CD8-positive, alpha-beta memory T cell (primary cell): ENCODE measurements at regions not wholly inside any gene's neighbourhood (a gene's known extent, or its start where the extent isn't known, plus 50 kb on each side); places are given as distances from the start of the nearest gene placed in this dataset.

Experiments
- CTCF ChIA-PET: fragments of 350-600 bp; sonication (Branson Sonifier 250); formaldehyde crosslinking; loops from one replicate; lab custom pipeline; 2021; ENCODE audit warnings: antibody characterized with exemption; lab: Charles Lee
- POLR2A ChIA-PET: fragments of 350-600 bp; sonication (Branson Sonifier 250); formaldehyde crosslinking; loops from one replicate; lab custom pipeline; 2021; ENCODE audit warnings: antibody characterized with exemption; lab: Charles Lee
- DNase-seq, 5 donors: peaks; one replicate each; pipeline versions ENCODE4 v3.0.0 to v3.0.0-alpha.2; 2020 to 2022; ENCODE audit warnings: mixed read lengths in 1 of 5
- H3K27ac ChIP-seq: one replicate; pipeline ENCODE4 v1.7.0; 2013; ENCODE audit warnings: low read depth, mild to moderate bottlenecking, low read length, moderate library complexity
- H3K27me3 ChIP-seq: 2 replicates; pipeline ENCODE4 v1.7.0; 2013; ENCODE audit warnings: low read length, mild to moderate bottlenecking; ENCODE audit not compliant: insufficient read depth, poor library complexity, severe bottlenecking
- H3K36me3 ChIP-seq: 2 replicates; pipeline ENCODE4 v1.7.0; 2013; ENCODE audit warnings: mild to moderate bottlenecking, low read length, moderate library complexity; ENCODE audit not compliant: insufficient read depth
- H3K4me1 ChIP-seq: 2 replicates; pipeline ENCODE4 v1.7.0; 2013; ENCODE audit warnings: mild to moderate bottlenecking, low read length, moderate library complexity; ENCODE audit not compliant: insufficient read depth
- H3K4me3 ChIP-seq: 2 replicates; pipeline ENCODE4 v1.7.0; 2013; ENCODE audit warnings: mild to moderate bottlenecking, low read length
- H3K9me3 ChIP-seq: 2 replicates; pipeline ENCODE4 v1.7.0; 2013; ENCODE audit warnings: mild to moderate bottlenecking, low read length
- H3K27ac Mint-ChIP-seq, 8 donors: one replicate each; pipeline ENCODE4 v1.8.0; 2020 to 2021; ENCODE audit warnings: mixed read lengths in 8 of 8, mild to moderate bottlenecking in 6 of 8, inconsistent platforms in 3 of 8, moderate library complexity in 3 of 8
- H3K27me3 Mint-ChIP-seq, 2 donors: one replicate each; pipeline ENCODE4 v1.8.0; 2020 to 2021; ENCODE audit warnings: mixed read lengths in 2 of 2, mild to moderate bottlenecking in 1 of 2, moderate library complexity in 1 of 2
- H3K36me3 Mint-ChIP-seq, 3 donors: one replicate each; pipeline ENCODE4 v1.8.0; 2020 to 2021; ENCODE audit warnings: mixed read lengths in 3 of 3, inconsistent platforms in 1 of 3, mild to moderate bottlenecking in 1 of 3
- H3K4me1 Mint-ChIP-seq, 3 donors: one replicate each; pipeline ENCODE4 v1.8.0; 2020 to 2021; ENCODE audit warnings: mixed read lengths in 3 of 3, inconsistent platforms in 1 of 3, mild to moderate bottlenecking in 1 of 3
- H3K4me3 Mint-ChIP-seq, 7 donors: one replicate each; pipeline ENCODE4 v1.8.0; 2020 to 2021; ENCODE audit warnings: mixed read lengths in 7 of 7, mild to moderate bottlenecking in 6 of 7, moderate library complexity in 4 of 7, inconsistent platforms in 2 of 7
- H3K9me3 Mint-ChIP-seq, 5 donors: one replicate each; pipeline ENCODE4 v1.8.0; 2020 to 2022; ENCODE audit warnings: mixed read lengths in 5 of 5, mild to moderate bottlenecking in 3 of 5, moderate library complexity in 2 of 5, inconsistent platforms in 1 of 5

GRCh38 chr2:41989501-41990180 lies 58.2 kb upstream of the PKDCC start:
- H3K9me3 ChIP-seq = no peaks in the 10 kb centered on the region
- H3K4me1 Mint-ChIP-seq = no peaks in the 10 kb centered on the region
- peaks cover 6 to 38% of the 10 kb centered on the region in 2 donors for H3K27me3 Mint-ChIP-seq
- no peaks in the 10 kb centered on the region for H3K36me3 Mint-ChIP-seq
- H3K27me3 ChIP-seq = no peaks in the 10 kb centered on the region
- no peak for DNase-seq
- H3K4me1 ChIP-seq = no peaks in the 10 kb centered on the region
- peak overlapping the region in 3 of 8 donors; percentile 6 to 88 (median 59) for H3K27ac Mint-ChIP-seq
- peaks cover 0 to 2% (median 0%) of the 10 kb centered on the region in 5 donors for H3K9me3 Mint-ChIP-seq
- CTCF ChIA-PET = no interaction called here
- H3K4me3 Mint-ChIP-seq = no peak overlapping the region
- no peak overlapping the region for H3K4me3 ChIP-seq
- H3K36me3 ChIP-seq = no peaks in the 10 kb centered on the region
- no peak overlapping the region for H3K27ac ChIP-seq
- POLR2A ChIA-PET = no interaction called here

- POLR2A ChIA-PET = no interaction called here
- H3K9me3 Mint-ChIP-seq = peaks cover 0 to 2% (median 0%) of the 10 kb centered on the region in 5 donors
- no peak overlapping the region for H3K27ac ChIP-seq
Observed at GRCh38 chr2:41990245-41990644, 57.6 kb upstream of the PKDCC start.

GRCh38 chr2:41990688-41991087 lies 57.1 kb upstream of the PKDCC start:
- H3K27ac ChIP-seq = no peak overlapping the region
- DNase-seq = no peak
- peaks cover 0 to 2% (median 0%) of the 10 kb centered on the region in 5 donors for H3K9me3 Mint-ChIP-seq
- CTCF ChIA-PET = no interaction called here
- H3K27me3 ChIP-seq = no peaks in the 10 kb centered on the region
- H3K4me1 ChIP-seq = no peaks in the 10 kb centered on the region
- H3K9me3 ChIP-seq = no peaks in the 10 kb centered on the region
- H3K36me3 Mint-ChIP-seq = no peaks in the 10 kb centered on the region
- H3K4me3 ChIP-seq = no peak overlapping the region
- H3K36me3 ChIP-seq = no peaks in the 10 kb centered on the region
- H3K27me3 Mint-ChIP-seq = peaks cover 6 to 38% of the 10 kb centered on the region in 2 donors
- POLR2A ChIA-PET = no interaction called here
- H3K4me1 Mint-ChIP-seq = no peaks in the 10 kb centered on the region
- H3K27ac Mint-ChIP-seq = peak overlapping the region in 1 of 8 donors; percentile 48
- no peak overlapping the region for H3K4me3 Mint-ChIP-seq

More at GRCh38 chr2:41990245-41990644, 57.6 kb upstream of the PKDCC start:
- Histone ChIP-seq H3K9me3 (no peaks in the 10 kb centered on the region), H3K4me3 (no peak overlapping the region), H3K27me3 (no peaks in the 10 kb centered on the region), H3K36me3 (no peaks in the 10 kb centered on the region), H3K4me1 (no peaks in the 10 kb centered on the region)
- Mint-ChIP-seq H3K36me3 (no peaks in the 10 kb centered on the region), H3K27ac (no peak overlapping the region), H3K4me3 (no peak overlapping the region), H3K27me3 (peaks cover 6 to 38% of the 10 kb centered on the region in 2 donors), H3K4me1 (no peaks in the 10 kb centered on the region)
- no peak for DNase-seq
- CTCF ChIA-PET = no interaction called here

- no peak overlapping the region for H3K27ac Mint-ChIP-seq
- no peaks in the 10 kb centered on the region for H3K4me1 Mint-ChIP-seq
- Histone ChIP-seq H3K4me3 (no peak overlapping the region), H3K9me3 (no peaks in the 10 kb centered on the region), H3K27ac (no peak overlapping the region), H3K4me1 (no peaks in the 10 kb centered on the region), H3K36me3 (no peaks in the 10 kb centered on the region), H3K27me3 (no peaks in the 10 kb centered on the region)
- ChIA-PET CTCF (no interaction called here), POLR2A (no interaction called here)
- no peaks in the 10 kb centered on the region for H3K36me3 Mint-ChIP-seq
- no peak for DNase-seq
- H3K4me3 Mint-ChIP-seq = no peak overlapping the region
- peaks cover 0 to 2% (median 0%) of the 10 kb centered on the region in 5 donors for H3K9me3 Mint-ChIP-seq
- H3K27me3 Mint-ChIP-seq = peaks cover 11 to 34% of the 10 kb centered on the region in 2 donors
Observed at GRCh38 chr2:41992056-41992642, 55.7 kb upstream of the PKDCC start.

- Mint-ChIP-seq H3K4me3 (no peak overlapping the region), H3K27ac (no peak overlapping the region), H3K27me3 (peaks cover 11 to 35% of the 10 kb centered on the region in 2 donors), H3K4me1 (no peaks in the 10 kb centered on the region), H3K36me3 (no peaks in the 10 kb centered on the region), H3K9me3 (peaks cover 0 to 2% (median 0%) of the 10 kb centered on the region in 5 donors)
- Histone ChIP-seq H3K27me3 (no peaks in the 10 kb centered on the region), H3K9me3 (no peaks in the 10 kb centered on the region), H3K4me1 (no peaks in the 10 kb centered on the region), H3K36me3 (no peaks in the 10 kb centered on the region), H3K4me3 (no peak overlapping the region), H3K27ac (no peak overlapping the region)
- ChIA-PET POLR2A (no interaction called here), CTCF (no interaction called here)
- no peak for DNase-seq
Observed at GRCh38 chr2:41992671-41993434, 55.0 kb upstream of the PKDCC start.

GRCh38 chr2:41993435-41993925 lies 54.3 kb upstream of the PKDCC start:
- Mint-ChIP-seq H3K36me3 (no peaks in the 10 kb centered on the region), H3K9me3 (peaks cover 0 to 2% (median 0%) of the 10 kb centered on the region in 5 donors), H3K27me3 (peaks cover 11 to 33% of the 10 kb centered on the region in 2 donors), H3K27ac (no peak overlapping the region), H3K4me3 (no peak overlapping the region), H3K4me1 (no peaks in the 10 kb centered on the region)
- Histone ChIP-seq H3K36me3 (no peaks in the 10 kb centered on the region), H3K4me3 (no peak overlapping the region), H3K9me3 (no peaks in the 10 kb centered on the region), H3K4me1 (no peaks in the 10 kb centered on the region), H3K27ac (no peak overlapping the region), H3K27me3 (no peaks in the 10 kb centered on the region)
- no peak for DNase-seq
- ChIA-PET POLR2A (no interaction called here), CTCF (no interaction called here)

- H3K4me1 Mint-ChIP-seq = no peaks in the 10 kb centered on the region
- DNase-seq = no peak
- Histone ChIP-seq H3K4me3 (no peak overlapping the region), H3K27me3 (no peaks in the 10 kb centered on the region), H3K4me1 (no peaks in the 10 kb centered on the region), H3K36me3 (no peaks in the 10 kb centered on the region), H3K27ac (no peak overlapping the region), H3K9me3 (no peaks in the 10 kb centered on the region)
- ChIA-PET CTCF (no interaction called here), POLR2A (no interaction called here)
- H3K36me3 Mint-ChIP-seq = no peaks in the 10 kb centered on the region
- H3K9me3 Mint-ChIP-seq = peaks cover 0 to 2% (median 0%) of the 10 kb centered on the region in 5 donors
- H3K27me3 Mint-ChIP-seq = peaks cover 11 to 27% of the 10 kb centered on the region in 2 donors
- no peak overlapping the region for H3K27ac Mint-ChIP-seq
- no peak overlapping the region for H3K4me3 Mint-ChIP-seq
Observed at GRCh38 chr2:41994233-41994637, 53.6 kb upstream of the PKDCC start.

- ChIA-PET POLR2A (no interaction called here), CTCF (no interaction called here)
- peaks cover 11 to 23% of the 10 kb centered on the region in 2 donors for H3K27me3 Mint-ChIP-seq
- H3K36me3 Mint-ChIP-seq = no peaks in the 10 kb centered on the region
- no peaks in the 10 kb centered on the region for H3K27me3 ChIP-seq
- no peaks in the 10 kb centered on the region for H3K36me3 ChIP-seq
- H3K4me1 ChIP-seq = no peaks in the 10 kb centered on the region
- peaks cover 0 to 2% (median 0%) of the 10 kb centered on the region in 5 donors for H3K9me3 Mint-ChIP-seq
- H3K4me3 Mint-ChIP-seq = no peak overlapping the region
- H3K27ac Mint-ChIP-seq = no peak overlapping the region
- no peaks in the 10 kb centered on the region for H3K4me1 Mint-ChIP-seq
- no peak overlapping the region for H3K27ac ChIP-seq
- no peak for DNase-seq
- H3K9me3 ChIP-seq = no peaks in the 10 kb centered on the region
- no peak overlapping the region for H3K4me3 ChIP-seq
Observed at GRCh38 chr2:41994661-41995060, 53.2 kb upstream of the PKDCC start.
